Lung (tissue), 11 donors: ENCODE measurements at regions not wholly inside any gene's neighbourhood (a gene's known extent, or its start where the extent isn't known, plus 50 kb on each side); places are given as distances from the start of the nearest gene placed in this dataset.
"Not testable (repeated sequence)": the region's sequence is repeated elsewhere in the genome, so short reads cannot be mapped to it uniquely, and the experiment has no call there.

Experiments used
- ATAC-seq: fragments of 200-7000 bp; cut with Tn5 transposase; one replicate; pipeline ENCODE4 v1.9.1; 2020; ENCODE audit warnings: moderate number of reproducible peaks; ENCODE audit not compliant: insufficient read depth, low FRiP score
- DNase-seq, 3 donors: peaks; one replicate each; pipeline ENCODE4 v3.0.0-alpha.2; 2013 to 2017
- H3K27ac ChIP-seq, 2 donors: one replicate each; pipeline ENCODE4 v1.5.1; 2013; ENCODE audit warnings: mild to moderate bottlenecking in 2 of 2, moderate library complexity in 2 of 2, control low read depth in 1 of 2, inconsistent platforms in 1 of 2, low read depth in 1 of 2, low read length in 1 of 2
- H3K27me3 ChIP-seq, 3 donors: one replicate each; pipeline ENCODE4 v1.5.1; 2013; ENCODE audit warnings: low read length in 2 of 3; ENCODE audit not compliant: control insufficient read depth in 3 of 3, insufficient read depth in 3 of 3
- H3K36me3 ChIP-seq, 4 donors: one replicate each; pipeline ENCODE4 v1.5.1; 2013; ENCODE audit warnings: low read length in 4 of 4, mild to moderate bottlenecking in 1 of 4, moderate library complexity in 1 of 4; ENCODE audit not compliant: control insufficient read depth in 4 of 4, insufficient read depth in 4 of 4
- H3K4me1 ChIP-seq, 5 donors: one replicate each; pipeline ENCODE4 v1.5.1; 2013; ENCODE audit warnings: low read length in 5 of 5, mild to moderate bottlenecking in 2 of 5, moderate library complexity in 1 of 5; ENCODE audit not compliant: control insufficient read depth in 5 of 5, insufficient read depth in 5 of 5
- H3K4me3 ChIP-seq: one replicate; pipeline ENCODE4 v1.5.1; 2013; ENCODE audit warnings: mild to moderate bottlenecking, control low read depth, moderate library complexity
- H3K9ac ChIP-seq, 2 donors: one replicate each; pipeline ENCODE4 v1.5.1; 2013; ENCODE audit warnings: low read length in 2 of 2, control low read depth in 1 of 2; ENCODE audit not compliant: insufficient read depth in 1 of 2
- H3K9me3 ChIP-seq, 4 donors: one replicate each; pipeline ENCODE4 v1.5.1; 2013; ENCODE audit warnings: low read length in 3 of 4, mild to moderate bottlenecking in 1 of 4, moderate library complexity in 1 of 4; ENCODE audit not compliant: control insufficient read depth in 4 of 4, insufficient read depth in 3 of 4
- WGBS, 2 donors: extraction: QIAGEN DNeasy Blood & Tissue Kit; methylation state at CpG; one replicate each; pipeline ENCODE4 v1.1.7; 2013; 5-methylcytosine and 5-hydroxymethylcytosine counted together
- TF ChIP-seq, protein P1 (sequence below): IDR thresholded peaks from 2 replicates; pipeline ENCODE4 v1.5.1; 2012; ENCODE audit warnings: mild to moderate bottlenecking; ENCODE audit errors: control extremely low read depth, extremely low read depth
- donor health status: control.
- donor health status: control.
- donor health status: Bipolar disorder and iron deficiency.
- donor health status: healthy.
- donor health status: DM: yes; HTN: yes; CAD: no.

DNA sequence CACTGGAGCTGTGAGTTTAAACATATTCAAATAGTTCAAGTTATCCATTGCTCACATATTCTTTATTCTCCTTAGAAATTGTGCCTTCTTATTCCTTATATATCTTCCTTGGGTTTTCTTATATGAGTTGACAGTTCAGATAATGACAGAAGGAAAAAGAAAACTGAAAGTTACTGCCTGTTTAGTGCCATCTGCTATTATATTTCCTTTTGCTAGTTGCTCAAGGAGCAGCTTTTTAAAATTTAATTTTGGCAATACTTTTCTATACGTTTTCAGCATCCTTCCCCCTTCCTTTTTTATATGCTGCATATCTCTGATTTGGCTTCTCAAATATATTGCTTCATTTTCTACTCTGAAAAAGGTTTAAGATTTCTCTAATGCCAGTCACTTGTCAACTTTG is 903.1 kb upstream of the SPRY2 start:
- 50% methylated on average over 1 of the region's 1 CpG for WGBS, 2 donors
- no peaks in the 10 kb centered on the region for H3K4me1 ChIP-seq
- no peak for DNase-seq
- H3K36me3 ChIP-seq: no peaks in the 10 kb centered on the region
- no peak for ATAC-seq
- no peaks in the 10 kb centered on the region for H3K27me3 ChIP-seq
- H3K9me3 ChIP-seq: peaks cover 0 to 1% (median 0%) of the 10 kb centered on the region in 4 donors
- H3K9ac ChIP-seq: no peak overlapping the region
- H3K27ac ChIP-seq: no peak overlapping the region
- H3K4me3 ChIP-seq: no peak overlapping the region
- TF ChIP-seq, protein P1, sequence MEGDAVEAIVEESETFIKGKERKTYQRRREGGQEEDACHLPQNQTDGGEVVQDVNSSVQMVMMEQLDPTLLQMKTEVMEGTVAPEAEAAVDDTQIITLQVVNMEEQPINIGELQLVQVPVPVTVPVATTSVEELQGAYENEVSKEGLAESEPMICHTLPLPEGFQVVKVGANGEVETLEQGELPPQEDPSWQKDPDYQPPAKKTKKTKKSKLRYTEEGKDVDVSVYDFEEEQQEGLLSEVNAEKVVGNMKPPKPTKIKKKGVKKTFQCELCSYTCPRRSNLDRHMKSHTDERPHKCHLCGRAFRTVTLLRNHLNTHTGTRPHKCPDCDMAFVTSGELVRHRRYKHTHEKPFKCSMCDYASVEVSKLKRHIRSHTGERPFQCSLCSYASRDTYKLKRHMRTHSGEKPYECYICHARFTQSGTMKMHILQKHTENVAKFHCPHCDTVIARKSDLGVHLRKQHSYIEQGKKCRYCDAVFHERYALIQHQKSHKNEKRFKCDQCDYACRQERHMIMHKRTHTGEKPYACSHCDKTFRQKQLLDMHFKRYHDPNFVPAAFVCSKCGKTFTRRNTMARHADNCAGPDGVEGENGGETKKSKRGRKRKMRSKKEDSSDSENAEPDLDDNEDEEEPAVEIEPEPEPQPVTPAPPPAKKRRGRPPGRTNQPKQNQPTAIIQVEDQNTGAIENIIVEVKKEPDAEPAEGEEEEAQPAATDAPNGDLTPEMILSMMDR: no peak

DNA sequence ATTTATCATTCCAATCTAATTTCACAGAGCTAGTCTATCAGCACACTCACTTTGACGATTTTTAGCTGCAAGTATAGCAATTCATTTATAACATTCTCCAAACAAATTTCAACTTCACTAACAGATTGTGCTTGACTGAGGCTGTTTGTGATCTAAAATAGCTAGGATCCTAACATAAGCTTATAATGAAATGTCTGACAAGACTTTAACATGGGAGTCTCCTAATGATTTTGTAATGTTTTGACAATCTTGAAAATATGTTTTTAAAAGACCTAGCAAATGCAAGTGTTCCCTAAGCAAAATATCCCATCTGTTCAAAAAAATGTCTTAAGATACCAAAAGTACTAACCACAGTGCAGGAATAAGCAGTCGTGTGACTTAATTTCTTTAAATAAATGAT is 889.5 kb upstream of the SPRY2 start:
- no peak for ATAC-seq
- Histone ChIP-seq H3K9ac (no peak overlapping the region), H3K27me3 (no peaks in the 10 kb centered on the region), H3K4me1 (no peaks in the 10 kb centered on the region), H3K9me3 (no peaks in the 10 kb centered on the region), H3K27ac (no peak overlapping the region), H3K4me3 (no peak overlapping the region), H3K36me3 (no peaks in the 10 kb centered on the region)
- WGBS, 2 donors: 61 to 79% methylated on average over 2 of the region's 2 CpGs
- TF ChIP-seq, protein P1: no peak
- no peak for DNase-seq

DNA sequence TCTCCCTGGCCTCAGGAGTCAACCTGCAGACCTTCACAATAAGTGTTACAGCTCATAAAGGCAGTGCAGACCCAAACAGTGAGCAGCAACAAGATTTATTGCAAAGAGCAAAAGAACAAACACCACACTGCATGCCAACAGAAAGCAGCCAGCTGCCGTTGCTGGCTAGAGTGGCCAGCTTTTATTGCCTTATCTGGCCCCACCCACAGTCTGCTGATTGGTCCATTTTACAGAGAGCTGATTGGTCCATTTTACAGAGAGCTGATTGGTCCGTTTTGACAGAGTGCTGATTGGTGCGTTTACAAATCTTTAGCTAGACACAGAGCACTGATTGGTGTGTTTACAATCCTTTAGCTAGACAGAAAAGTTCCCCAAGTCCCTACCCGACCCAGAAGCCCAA is 885.9 kb upstream of the SPRY2 start:
- H3K9ac ChIP-seq, H3K4me3 ChIP-seq, H3K36me3 ChIP-seq, DNase-seq, H3K9me3 ChIP-seq, H3K4me1 ChIP-seq, H3K27me3 ChIP-seq, ATAC-seq, H3K27ac ChIP-seq: not testable (repeated sequence)
- WGBS, 2 donors: 72 to 79% methylated on average over 4 of the region's 4 CpGs

DNA sequence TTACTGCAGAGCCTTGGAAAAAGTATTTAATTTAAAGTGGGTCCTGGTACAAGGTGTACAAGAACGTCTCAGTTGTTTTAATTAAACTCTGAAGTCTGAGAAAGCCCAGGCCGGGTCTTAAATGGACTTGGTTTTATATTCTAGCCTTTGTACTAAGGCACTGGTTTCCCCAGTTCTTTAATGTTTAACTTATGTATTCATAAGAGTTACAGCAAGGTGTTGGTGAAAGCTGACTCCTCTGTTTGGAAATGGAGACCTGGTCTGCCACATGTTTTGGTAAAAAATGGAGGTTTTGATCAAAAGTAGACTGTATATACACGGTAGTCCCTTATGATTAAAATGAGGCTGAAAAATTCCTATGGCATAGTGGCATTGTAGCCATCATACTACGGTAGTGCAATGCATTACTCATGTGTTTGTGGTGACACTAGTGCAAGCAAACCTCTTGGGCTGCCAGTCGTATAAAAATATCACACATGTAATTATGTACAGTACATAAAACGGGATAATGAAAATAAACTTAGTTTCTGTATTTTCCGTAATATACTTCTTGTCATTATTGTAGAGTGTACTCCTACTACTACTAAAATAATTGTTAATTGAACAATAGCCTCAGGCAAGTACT is 883.4 kb upstream of the SPRY2 start:
- ATAC-seq: no peak
- Histone ChIP-seq H3K4me3 (no peak overlapping the region), H3K27ac (no peak overlapping the region), H3K4me1 (no peaks in the 10 kb centered on the region), H3K9me3 (no peaks in the 10 kb centered on the region), H3K27me3 (no peaks in the 10 kb centered on the region), H3K9ac (no peak overlapping the region), H3K36me3 (no peaks in the 10 kb centered on the region)
- TF ChIP-seq, protein P1: no peak
- DNase-seq: peak in 1 of 3 donors; percentile 33
- WGBS, 2 donors: 76 to 79% methylated on average over 7 of the region's 7 CpGs
